GM21367 (cell line): ENCODE measurements at regions not wholly inside any gene's neighbourhood (a gene's known extent, or its start where the extent isn't known, plus 50 kb on each side); places are given as distances from the start of the nearest gene placed in this dataset.
"Not testable (repeated sequence)": the region's sequence is repeated elsewhere in the genome, so short reads cannot be mapped to it uniquely, and the experiment has no call there.

Source experiments
- ATAC-seq: cut with Tn5 transposase; IDR thresholded peaks from one replicate; pipeline ENCODE4 v1.9.1; 2021; ENCODE audit not compliant: unreplicated experiment

GRCh38 chr11:106276859-106277436 is 199.5 kb downstream of the AASDHPPT start:
- ATAC-seq: no peak

GRCh38 chr11:106277484-106277883 is 200.0 kb downstream of the AASDHPPT start:
- no peak for ATAC-seq

DNA sequence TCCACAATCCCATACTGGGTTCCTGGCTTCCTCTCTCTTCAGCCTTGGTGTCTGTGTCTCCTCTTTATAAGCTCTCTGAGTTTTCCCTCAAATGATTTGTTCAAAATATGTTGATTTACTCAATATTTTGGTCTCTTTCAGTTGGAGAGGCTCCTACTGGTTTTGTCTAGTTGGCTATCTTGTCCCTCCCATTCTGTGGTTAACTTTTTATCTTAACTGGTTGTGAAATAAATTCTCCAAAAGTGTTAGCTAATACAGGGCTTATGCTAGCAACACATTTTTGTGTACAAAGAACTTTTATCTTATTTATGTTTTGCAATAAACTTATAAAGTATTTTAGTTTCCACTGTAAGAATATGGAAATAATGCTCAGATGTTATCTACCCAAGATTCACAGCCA is 200.9 kb downstream of the AASDHPPT start:
- no peak for ATAC-seq

DNA sequence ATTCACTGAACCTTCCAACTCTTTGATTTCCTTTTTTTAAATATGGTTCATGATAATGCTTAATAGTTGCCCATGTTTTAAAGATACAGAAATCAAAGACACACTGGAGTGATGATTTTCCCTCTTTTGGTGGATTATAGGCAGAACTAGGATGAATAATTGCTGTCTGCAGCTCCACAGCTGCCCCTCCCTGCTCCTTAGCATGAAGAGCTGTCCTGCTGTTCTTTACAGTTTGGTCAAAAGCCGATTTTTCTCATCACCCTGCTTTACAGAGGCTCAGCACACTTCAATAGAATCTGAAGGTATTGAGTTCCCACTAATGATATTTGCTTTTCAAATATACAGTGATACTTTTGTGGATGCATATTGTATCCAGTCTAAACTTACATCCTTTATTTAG is 202.6 kb downstream of the AASDHPPT start:
- no peak for ATAC-seq

- ATAC-seq: no peak
These were observed 204.2 kb downstream of the AASDHPPT start for GRCh38 chr11:106281455-106282173.

DNA sequence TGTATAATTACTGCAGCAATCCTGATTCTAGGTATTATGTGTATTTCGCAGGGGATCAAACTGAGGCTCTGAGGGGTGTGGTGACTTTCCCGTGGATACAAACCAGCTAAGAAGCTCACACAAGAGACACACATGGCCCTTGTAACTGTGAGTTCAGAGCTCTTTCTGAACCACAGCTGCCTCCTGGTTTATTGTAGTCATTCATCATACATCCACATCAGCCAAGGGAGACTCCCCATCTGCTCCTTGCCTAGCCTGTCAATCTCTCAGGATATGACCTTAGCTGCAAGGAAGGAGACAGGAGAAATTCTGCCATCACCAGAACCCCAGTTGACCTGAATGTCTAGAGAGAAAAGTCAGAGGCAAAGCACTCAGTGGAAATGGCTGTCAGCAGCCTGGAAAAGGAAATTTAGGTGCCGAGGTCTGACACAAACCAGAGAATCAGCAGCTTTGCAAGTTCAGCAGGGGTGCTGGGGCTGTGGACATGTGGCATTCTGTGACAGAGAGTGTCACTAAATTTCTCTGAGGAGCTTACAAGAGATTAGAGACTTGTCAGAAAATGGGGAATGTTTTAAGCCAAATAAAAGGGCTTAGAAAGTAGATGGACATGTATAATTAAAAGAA is 209.5 kb downstream of the AASDHPPT start:
- ATAC-seq: no peak

GRCh38 chr11:106288057-106288456 is 210.6 kb downstream of the AASDHPPT start:
- no peak for ATAC-seq

DNA sequence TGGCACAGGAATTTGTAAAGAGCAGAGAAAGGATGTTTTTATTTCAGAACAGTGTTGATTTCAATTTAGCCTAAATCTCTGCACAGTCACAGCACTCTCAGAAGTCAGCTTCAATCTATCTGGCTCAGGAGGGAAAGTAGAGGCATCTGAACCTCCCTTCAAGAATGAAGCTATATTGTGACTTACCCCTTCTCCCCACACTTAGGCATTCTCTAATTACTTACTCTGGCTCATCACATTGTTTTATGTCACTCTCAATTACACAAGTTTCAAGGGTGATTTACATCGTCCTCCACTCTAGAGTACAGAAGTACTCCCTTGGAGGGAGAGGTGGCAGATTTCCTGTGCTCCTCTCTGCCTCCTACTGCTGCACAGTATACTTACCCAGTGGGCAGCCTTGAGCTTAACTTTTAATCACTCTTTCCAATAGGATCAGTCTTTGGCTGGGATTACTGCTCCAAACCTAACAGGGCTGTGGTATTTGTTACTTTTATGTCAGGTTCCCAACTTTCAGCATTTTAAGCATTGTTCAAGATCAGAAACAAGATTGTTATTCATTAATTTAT is 211.4 kb downstream of the AASDHPPT start:
- no peak for ATAC-seq

DNA sequence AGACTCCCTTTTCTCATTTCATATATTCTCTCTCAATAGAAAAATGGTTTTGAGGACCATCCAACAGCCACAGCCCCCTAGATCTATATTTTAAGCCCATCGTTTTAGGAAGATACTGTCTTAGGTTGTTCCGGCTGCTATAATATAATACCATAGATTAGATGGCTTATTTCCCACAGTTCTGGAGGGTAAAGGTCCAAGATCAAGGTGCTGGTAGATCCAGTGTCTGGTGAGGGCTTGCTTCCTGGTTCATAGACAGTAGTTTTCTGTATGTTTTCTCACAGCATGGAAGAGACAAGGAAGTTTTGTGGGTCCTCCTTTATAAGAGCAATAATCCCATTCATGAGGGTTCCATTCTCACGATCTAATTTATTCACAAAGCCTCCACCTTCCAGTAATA is 215.1 kb downstream of the AASDHPPT start:
- ATAC-seq: no peak

GRCh38 chr11:106295974-106296373 is 218.5 kb downstream of the AASDHPPT start:
- no peak for ATAC-seq

DNA sequence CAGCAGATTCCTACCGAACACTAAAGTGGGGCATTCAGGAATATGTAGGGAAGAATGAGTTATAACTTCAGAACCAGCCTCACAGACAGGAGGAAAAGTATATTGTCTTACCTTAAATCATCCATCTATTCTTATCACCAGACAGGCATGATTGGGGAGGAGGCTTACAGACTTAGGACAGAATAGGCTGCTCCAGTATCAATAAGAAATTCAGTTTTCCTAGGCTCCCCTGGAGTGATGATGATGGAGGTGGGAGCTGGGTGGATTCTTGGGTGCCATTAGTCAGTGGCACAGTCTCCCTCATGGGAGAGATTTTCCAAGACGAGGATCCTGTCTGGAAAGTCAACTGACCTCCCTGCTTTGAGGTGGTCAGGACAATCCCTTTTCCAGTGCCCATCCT is 225.0 kb downstream of the AASDHPPT start:
- ATAC-seq: no peak

DNA sequence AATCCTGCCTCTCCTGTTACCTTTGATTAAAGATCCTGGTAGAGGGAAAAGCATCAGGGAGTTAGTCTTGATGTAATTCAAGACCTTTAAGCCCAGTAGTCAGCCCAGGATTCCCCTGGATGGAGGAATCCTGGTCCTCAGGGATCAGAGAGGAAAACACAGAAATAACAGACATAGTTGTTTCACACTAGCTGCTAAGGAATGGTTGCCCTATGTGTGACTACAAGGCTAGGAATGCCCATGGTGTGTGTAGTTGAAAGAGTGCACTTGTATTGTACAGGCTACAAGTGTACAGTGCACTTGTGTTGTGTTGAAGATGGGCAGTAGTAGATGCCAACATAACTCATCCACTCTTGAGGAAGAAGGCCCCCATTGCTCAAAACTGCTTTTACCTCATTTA is 226.8 kb downstream of the AASDHPPT start:
- no peak for ATAC-seq

GRCh38 chr11:106305458-106305857 is 228.0 kb downstream of the AASDHPPT start:
- no peak for ATAC-seq

GRCh38 chr11:106306942-106307341 is 229.5 kb downstream of the AASDHPPT start:
- ATAC-seq: no peak

DNA sequence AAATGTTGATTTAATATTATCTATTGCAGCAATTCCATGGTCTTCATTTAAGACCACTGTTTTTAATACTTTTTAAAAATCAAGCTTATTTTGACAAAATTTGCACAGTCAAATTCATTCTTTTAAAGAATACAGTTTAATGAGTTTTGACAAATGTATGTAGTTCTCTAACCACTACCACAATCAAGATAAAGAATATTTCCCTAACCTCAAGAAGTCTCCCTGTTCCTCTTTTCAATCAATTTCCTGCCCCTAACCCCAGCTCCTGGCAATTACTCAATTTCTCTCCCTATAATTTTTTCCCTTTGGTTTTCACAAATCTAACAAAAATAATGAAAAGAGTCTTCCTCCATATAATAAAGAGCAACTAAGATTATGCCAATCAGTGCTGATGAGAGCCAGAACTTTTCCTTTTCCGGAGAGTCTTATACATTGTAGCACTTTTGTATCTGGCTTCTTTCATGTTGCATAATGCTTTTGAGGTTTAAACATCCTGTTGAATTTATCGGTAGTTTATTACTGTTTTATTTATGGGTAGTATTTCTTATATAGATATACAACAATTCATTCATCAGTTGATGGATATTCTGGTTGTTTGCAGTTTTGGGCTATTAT is 231.7 kb downstream of the AASDHPPT start:
- ATAC-seq: no peak

GRCh38 chr11:106311531-106312230 is 234.2 kb downstream of the AASDHPPT start:
- no peak for ATAC-seq

DNA sequence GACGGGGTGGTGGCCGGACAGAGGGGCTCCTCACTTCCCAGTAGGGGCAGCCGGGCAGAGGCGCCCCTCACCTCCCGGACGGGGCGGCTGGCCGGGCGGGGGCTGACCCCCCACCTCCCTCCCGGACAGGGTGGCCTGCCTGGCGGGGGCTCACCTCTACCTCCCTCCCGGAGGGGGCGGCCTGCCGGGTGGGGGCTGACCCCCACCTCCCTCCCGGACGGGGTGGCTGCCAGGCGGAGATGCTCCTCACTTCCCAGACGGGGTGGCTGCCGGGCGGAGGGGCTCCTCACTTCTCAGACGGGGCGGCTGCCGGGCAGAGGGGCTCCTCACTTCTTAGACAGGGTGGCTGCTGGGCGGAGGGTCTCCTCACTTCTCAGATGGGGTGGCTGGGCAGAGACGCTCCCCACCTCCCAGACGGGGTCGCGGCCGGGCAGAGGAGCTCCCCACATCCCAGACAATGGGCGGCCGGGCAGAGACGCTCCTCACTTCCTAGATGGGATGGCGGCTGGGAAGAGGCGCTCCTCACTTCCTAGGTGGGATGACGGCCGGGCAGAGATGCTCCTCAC is 239.8 kb downstream of the AASDHPPT start:
- not testable (repeated sequence) for ATAC-seq

- no peak for ATAC-seq
These were observed 244.1 kb downstream of the AASDHPPT start for GRCh38 chr11:106321601-106322000.

- ATAC-seq: no peak
These were observed 244.6 kb downstream of the AASDHPPT start for GRCh38 chr11:106322106-106322505.

GRCh38 chr11:106326087-106326486 is 248.6 kb downstream of the AASDHPPT start:
- no peak for ATAC-seq

GRCh38 chr11:106327134-106327533 is 249.7 kb downstream of the AASDHPPT start:
- no peak for ATAC-seq
